IMR-90 (cell line): ENCODE measurements at regions not wholly inside any gene's neighbourhood (a gene's known extent, or its start where the extent isn't known, plus 50 kb on each side); places are given as distances from the start of the nearest gene placed in this dataset.

ENCODE experiments used
- ATAC-seq: fragments of 200-7000 bp; cut with Tn5 transposase; 2 replicates; pipeline ENCODE4 v1.9.1; 2020; ENCODE audit warnings: low read depth, mild to moderate bottlenecking, moderate library complexity
- BruUV-seq: library from RNA; stranded (reverse); fragments of 400-500 nt; replicated peaks from 2 replicates; lab custom pipeline; 2021; lab: Mats Ljungman, UMichigan
- CTCF ChIA-PET: fragments of 300-600 bp; formaldehyde crosslinking; extraction: SDS; loops from one replicate; lab custom pipeline; 2021; ENCODE audit warnings: antibody characterized with exemption; lab: Yijun Ruan, JAX
- POLR2A ChIA-PET: fragments of 300-600 bp; sonication (Branson Sonifier 250); formaldehyde crosslinking; loops from one replicate; lab custom pipeline; 2022; ENCODE audit warnings: antibody characterized with exemption; ENCODE audit not compliant: unreplicated experiment; lab: Charles Lee
- DNase-seq: peaks from one replicate; pipeline ENCODE4 v3.0.0; 2013
- H2AFZ ChIP-seq: replicated peaks from 2 replicates; pipeline ENCODE3; 2013; ENCODE audit warnings: low read length, mild to moderate bottlenecking; ENCODE audit not compliant: poor library complexity
- H2AK5ac ChIP-seq: 2 replicates; pipeline ENCODE4 v1.6.1; 2013; ENCODE audit warnings: low read depth, low read length, inconsistent platforms
- H2AK9ac ChIP-seq: replicated peaks from 2 replicates; pipeline ENCODE3; 2013; ENCODE audit warnings: mild to moderate bottlenecking, low read depth, low read length, moderate library complexity; ENCODE audit not compliant: poor library complexity
- H2BK120ac ChIP-seq: 2 replicates; pipeline ENCODE4 v1.6.1; 2013; ENCODE audit warnings: low read depth, low read length, inconsistent platforms
- H2BK15ac ChIP-seq: 3 replicates; pipeline ENCODE4 v1.6.1; 2013; ENCODE audit warnings: low read depth, low read length, inconsistent platforms
- H2BK20ac ChIP-seq: 2 replicates; pipeline ENCODE4 v1.6.1; 2013; ENCODE audit warnings: low read depth, mild to moderate bottlenecking, inconsistent platforms, low read length, moderate library complexity
- H2BK5ac ChIP-seq: 2 replicates; pipeline ENCODE4 v1.6.1; 2013; ENCODE audit warnings: mild to moderate bottlenecking, low read depth, low read length, inconsistent platforms; ENCODE audit not compliant: poor library complexity, severe bottlenecking
- H3K14ac ChIP-seq: replicated peaks from 2 replicates; pipeline ENCODE4 v1.6.1; 2013; ENCODE audit warnings: low read depth, low read length, inconsistent platforms
- H3K18ac ChIP-seq: 2 replicates; pipeline ENCODE4 v1.6.1; 2013; ENCODE audit warnings: low read depth, low read length, control low read depth
- H3K23ac ChIP-seq: 2 replicates; pipeline ENCODE4 v1.6.1; 2013; ENCODE audit warnings: low read depth, low read length, inconsistent platforms
- H3K27ac ChIP-seq: 2 replicates; pipeline ENCODE4 v1.5.1; 2013; ENCODE audit warnings: mild to moderate bottlenecking, control low read depth, low read length; ENCODE audit not compliant: insufficient read depth
- H3K27me3 ChIP-seq: 2 replicates; pipeline ENCODE4 v1.6.1; 2013; ENCODE audit warnings: low read length; ENCODE audit not compliant: control insufficient read depth, insufficient read depth
- H3K36me3 ChIP-seq: 2 replicates; pipeline ENCODE4 v1.6.1; 2013; ENCODE audit warnings: low read length, mixed read lengths; ENCODE audit not compliant: control insufficient read depth, insufficient read depth
- H3K4ac ChIP-seq: 2 replicates; pipeline ENCODE4 v1.6.1; 2013; ENCODE audit warnings: low read depth, low read length, inconsistent platforms
- H3K4me1 ChIP-seq: 2 replicates; pipeline ENCODE4 v1.6.1; 2013; ENCODE audit warnings: low read length, mixed read lengths; ENCODE audit not compliant: control insufficient read depth, insufficient read depth
- H3K4me2 ChIP-seq: 2 replicates; pipeline ENCODE4 v1.6.1; 2013; ENCODE audit warnings: low read depth, mild to moderate bottlenecking, control low read depth, low read length, moderate library complexity
- H3K4me3 ChIP-seq: 2 replicates; pipeline ENCODE4 v1.5.1; 2013; ENCODE audit warnings: low read depth, mild to moderate bottlenecking, control low read depth, low read length, moderate library complexity; ENCODE audit not compliant: insufficient read depth
- H3K56ac ChIP-seq: 2 replicates; pipeline ENCODE4 v1.6.1; 2013; ENCODE audit warnings: low read length, inconsistent platforms; ENCODE audit not compliant: insufficient read depth; ENCODE audit errors: extremely low read depth
- H3K79me1 ChIP-seq, 2 experiments: 2 replicates each; pipeline ENCODE4 v1.6.1; 2013; ENCODE audit warnings: low read length in 2 of 2, inconsistent platforms in 1 of 2, low read depth in 1 of 2
- H3K9ac ChIP-seq: 2 replicates; pipeline ENCODE4 v1.6.1; 2013; ENCODE audit warnings: low read depth, low read length, control low read depth
- H3K9me1 ChIP-seq: 2 replicates; pipeline ENCODE4 v1.6.1; 2013; ENCODE audit warnings: low read length, inconsistent platforms; ENCODE audit not compliant: insufficient read depth
- H3K9me3 ChIP-seq: 2 replicates; pipeline ENCODE4 v1.6.1; 2013; ENCODE audit warnings: low read length; ENCODE audit not compliant: control insufficient read depth, insufficient read depth
- H4K20me1 ChIP-seq: 2 replicates; pipeline ENCODE4 v1.6.1; 2013; ENCODE audit warnings: low read length, inconsistent platforms; ENCODE audit not compliant: insufficient read depth
- H4K5ac ChIP-seq: 2 replicates; pipeline ENCODE4 v1.6.1; 2013; ENCODE audit warnings: mild to moderate bottlenecking, low read depth, low read length, control low read depth
- H4K8ac ChIP-seq, 2 experiments: 2 replicates each; pipeline ENCODE4 v1.6.1; 2013; ENCODE audit warnings: low read depth in 2 of 2, low read length in 2 of 2, control low read depth in 1 of 2, inconsistent platforms in 1 of 2
- H4K91ac ChIP-seq: 2 replicates; pipeline ENCODE4 v1.6.1; 2013; ENCODE audit warnings: low read depth, low read length, inconsistent platforms; ENCODE audit not compliant: insufficient read depth
- CEBPB ChIP-seq: IDR thresholded peaks from 2 replicates; pipeline ENCODE4 v1.6.1; 2012; ENCODE audit warnings: low read depth, low read length, improper control_type of control experiment
- CHD1 ChIP-seq: IDR thresholded peaks from 2 replicates; pipeline ENCODE4 v1.6.1; 2012; ENCODE audit warnings: low read depth, low read length, improper control_type of control experiment
- FOS ChIP-seq: fragments of 150-350 bp; IDR thresholded peaks from 2 replicates; pipeline ENCODE4 v1.6.1; 2016; ENCODE audit warnings: low read depth, low read length
- MAFK ChIP-seq: IDR thresholded peaks from 2 replicates; pipeline ENCODE4 v1.6.1; 2012; ENCODE audit warnings: low read depth, low read length, improper control_type of control experiment
- MAZ ChIP-seq: IDR thresholded peaks from 2 replicates; pipeline ENCODE4 v1.6.1; 2012; ENCODE audit warnings: low read depth, mild to moderate bottlenecking, low read length, improper control_type of control experiment, moderate library complexity, borderline replicate concordance
- MXI1 ChIP-seq: IDR thresholded peaks from 2 replicates; pipeline ENCODE4 v1.6.1; 2012; ENCODE audit warnings: low read depth, mild to moderate bottlenecking, low read length, moderate library complexity, borderline replicate concordance
- NFE2L2 ChIP-seq: fragments of 150-350 bp; IDR thresholded peaks from 2 replicates; pipeline ENCODE4 v1.6.1; 2016; ENCODE audit warnings: low read depth, mild to moderate bottlenecking, low read length
- POLR2A ChIP-seq: IDR thresholded peaks from 2 replicates; pipeline ENCODE4 v1.6.1; 2012; ENCODE audit warnings: mild to moderate bottlenecking, low read depth, low read length
- RAD21 ChIP-seq: IDR thresholded peaks from 2 replicates; pipeline ENCODE4 v1.6.1; 2012; ENCODE audit warnings: low read length, improper control_type of control experiment
- RCOR1 ChIP-seq: IDR thresholded peaks from 2 replicates; pipeline ENCODE4 v1.6.1; 2012; ENCODE audit warnings: mild to moderate bottlenecking, low read length, improper control_type of control experiment; ENCODE audit not compliant: insufficient replicate concordance
- RFX5 ChIP-seq: IDR thresholded peaks from 2 replicates; pipeline ENCODE4 v1.8.0; 2012; ENCODE audit warnings: low read depth, mild to moderate bottlenecking, low read length, moderate library complexity
- SMC3 ChIP-seq: fragments of 150-350 bp; IDR thresholded peaks from 2 replicates; pipeline ENCODE4 v1.6.1; 2016; ENCODE audit warnings: low read depth, mild to moderate bottlenecking, antibody characterized with exemption, low read length, moderate library complexity
- WGBS, 2 experiments: methylation state at CpG; one replicate each; pipeline versions ENCODE4 v1.1.5 to v1.1.7; 2013; ENCODE audit warnings: missing lambda C conversion rate in 2 of 2; ENCODE audit not compliant: insufficient read length in 1 of 2; ENCODE audit errors: extremely low coverage in 2 of 2; 5-methylcytosine and 5-hydroxymethylcytosine counted together
- dilution Hi-C: fragments of 300-500 bp; cut with HindIII; formaldehyde crosslinking; loops from one replicate; pipeline ENCODE4 v1.14.3; 2018; ENCODE audit warnings: low sequenced_read_pairs; ENCODE audit not compliant: unreplicated experiment
- in situ Hi-C: fragments of 300-500 bp; cut with MboI; formaldehyde crosslinking; loops from 3 replicates; pipeline ENCODE4 v1.14.3; 2019; ENCODE audit warnings: low sequenced_read_pairs, inconsistent platforms, mixed read lengths
- intact Hi-C: fragments of 100-400 bp; cut with micrococcal nuclease; formaldehyde crosslinking; loops from 2 replicates; pipeline ENCODE4 v1.10.0; 2022
- TF ChIP-seq, protein P1 (sequence below): conservative IDR thresholded peaks from 2 replicates; pipeline ENCODE4 v1.5.1; 2012; ENCODE audit warnings: mild to moderate bottlenecking, low read depth, low read length, improper control_type of control experiment
- TF ChIP-seq, protein P2 (sequence below): fragments of 150-350 bp; IDR thresholded peaks from 2 replicates; pipeline ENCODE4 v1.6.1; 2016; ENCODE audit warnings: low read depth, mild to moderate bottlenecking, low read length, moderate library complexity, borderline replicate concordance

- POLR2A ChIA-PET, result no interaction called here
- no peaks in the 10 kb centered on the region for H3K36me3 ChIP-seq
- ATAC-seq, result no peak
- H3K4me1 ChIP-seq, result no peaks in the 10 kb centered on the region
- H3K18ac ChIP-seq, result no peak overlapping the region
- H3K9me3 ChIP-seq, result peaks cover 20% of the 10 kb centered on the region
- H3K9ac ChIP-seq, result no peak overlapping the region
- no peaks in the 10 kb centered on the region for H4K20me1 ChIP-seq
- H3K9me1 ChIP-seq, result no peaks in the 10 kb centered on the region
- no peak overlapping the region for H3K56ac ChIP-seq
- CTCF ChIA-PET, result no interaction called here
- intact Hi-C loops (no loop called here), in situ Hi-C loops (no loop called here), dilution Hi-C loops (no loop called here)
- no peak overlapping the region for H3K27ac ChIP-seq
- no peak overlapping the region for H2AFZ ChIP-seq
- 45% methylated on average over 2 of the region's 4 CpGs; no CpG with 5 or more reads in 1 of the 2 experiments for WGBS, 2 experiments
- H4K5ac ChIP-seq, result no peak overlapping the region
- H3K4ac ChIP-seq, result no peak overlapping the region
- no peak overlapping the region for H2BK120ac ChIP-seq
- H4K8ac ChIP-seq, result no peak overlapping the region
- no peak overlapping the region for H2AK9ac ChIP-seq
- H3K4me2 ChIP-seq, result no peak overlapping the region
- H3K27me3 ChIP-seq, result no peaks in the 10 kb centered on the region
- no peak for DNase-seq
- H2BK5ac ChIP-seq, result no peak overlapping the region
- no peak overlapping the region for H2AK5ac ChIP-seq
- H3K79me1 ChIP-seq, result no peaks in the 10 kb centered on the region
- no peak overlapping the region for H4K91ac ChIP-seq
- TF ChIP-seq CEBPB, result no peak
- no peak for TF ChIP-seq CHD1
- no peak for TF ChIP-seq MAZ
- TF ChIP-seq, protein P1, sequence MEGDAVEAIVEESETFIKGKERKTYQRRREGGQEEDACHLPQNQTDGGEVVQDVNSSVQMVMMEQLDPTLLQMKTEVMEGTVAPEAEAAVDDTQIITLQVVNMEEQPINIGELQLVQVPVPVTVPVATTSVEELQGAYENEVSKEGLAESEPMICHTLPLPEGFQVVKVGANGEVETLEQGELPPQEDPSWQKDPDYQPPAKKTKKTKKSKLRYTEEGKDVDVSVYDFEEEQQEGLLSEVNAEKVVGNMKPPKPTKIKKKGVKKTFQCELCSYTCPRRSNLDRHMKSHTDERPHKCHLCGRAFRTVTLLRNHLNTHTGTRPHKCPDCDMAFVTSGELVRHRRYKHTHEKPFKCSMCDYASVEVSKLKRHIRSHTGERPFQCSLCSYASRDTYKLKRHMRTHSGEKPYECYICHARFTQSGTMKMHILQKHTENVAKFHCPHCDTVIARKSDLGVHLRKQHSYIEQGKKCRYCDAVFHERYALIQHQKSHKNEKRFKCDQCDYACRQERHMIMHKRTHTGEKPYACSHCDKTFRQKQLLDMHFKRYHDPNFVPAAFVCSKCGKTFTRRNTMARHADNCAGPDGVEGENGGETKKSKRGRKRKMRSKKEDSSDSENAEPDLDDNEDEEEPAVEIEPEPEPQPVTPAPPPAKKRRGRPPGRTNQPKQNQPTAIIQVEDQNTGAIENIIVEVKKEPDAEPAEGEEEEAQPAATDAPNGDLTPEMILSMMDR, result no peak
- TF ChIP-seq RCOR1, result no peak
- TF ChIP-seq MAFK, result no peak
- TF ChIP-seq POLR2A, result no peak
- no peak for TF ChIP-seq RAD21
- no peak for TF ChIP-seq FOS
- TF ChIP-seq NFE2L2, result no peak
- no peak for TF ChIP-seq MXI1
- TF ChIP-seq RFX5, result no peak
- no peak for TF ChIP-seq SMC3
- TF ChIP-seq, protein P2, sequence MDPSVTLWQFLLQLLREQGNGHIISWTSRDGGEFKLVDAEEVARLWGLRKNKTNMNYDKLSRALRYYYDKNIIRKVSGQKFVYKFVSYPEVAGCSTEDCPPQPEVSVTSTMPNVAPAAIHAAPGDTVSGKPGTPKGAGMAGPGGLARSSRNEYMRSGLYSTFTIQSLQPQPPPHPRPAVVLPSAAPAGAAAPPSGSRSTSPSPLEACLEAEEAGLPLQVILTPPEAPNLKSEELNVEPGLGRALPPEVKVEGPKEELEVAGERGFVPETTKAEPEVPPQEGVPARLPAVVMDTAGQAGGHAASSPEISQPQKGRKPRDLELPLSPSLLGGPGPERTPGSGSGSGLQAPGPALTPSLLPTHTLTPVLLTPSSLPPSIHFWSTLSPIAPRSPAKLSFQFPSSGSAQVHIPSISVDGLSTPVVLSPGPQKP, result no peak
- no peak overlapping the region for H3K14ac ChIP-seq
- H2BK20ac ChIP-seq, result no peak overlapping the region
- H3K4me3 ChIP-seq, result no peak overlapping the region
- H2BK15ac ChIP-seq, result no peak overlapping the region
- no peak overlapping the region for H3K23ac ChIP-seq
- no TSS peak for BruUV-seq
Observed at GRCh38 chr18:76075777-76076176, 419.3 kb downstream of the ZNF516 start.
